NCI-H2227 treated with DMSO at 0.1 percent for 48 hours (cell line): ENCODE measurements at regions not wholly inside any gene's neighbourhood (a gene's known extent, or its start where the extent isn't known, plus 50 kb on each side); places are given as distances from the start of the nearest gene placed in this dataset.

Experiments
- DNase-seq: peaks from one replicate; lab custom pipeline; 2025; lab: John Stamatoyannopoulos, UW

- DNase-seq = no peak
Measured at GRCh38 chr6:23563323-23563722, 562.7 kb upstream of the NRSN1 start.

- no peak for DNase-seq
Measured at GRCh38 chr6:23566418-23566817, 559.6 kb upstream of the NRSN1 start.

DNA sequence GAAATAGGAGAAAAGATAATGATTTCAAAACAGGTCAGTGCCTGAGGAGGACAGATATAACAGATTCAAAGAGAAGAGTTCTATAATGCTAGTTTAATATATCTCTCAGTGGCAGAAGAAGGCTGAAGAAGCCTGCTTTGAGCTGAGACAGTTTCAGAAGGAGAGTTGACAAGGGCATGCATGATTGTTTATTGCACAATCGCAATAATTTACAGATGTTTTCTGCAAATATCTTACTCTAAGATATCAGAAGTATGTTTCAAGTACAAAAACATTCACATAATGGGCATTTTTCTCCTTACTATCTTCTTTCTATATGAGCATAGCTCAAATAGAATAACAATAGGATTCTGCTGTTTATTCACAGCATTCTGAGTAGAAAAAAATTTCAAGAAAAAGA is 557.7 kb upstream of the NRSN1 start:
- no peak for DNase-seq

DNA sequence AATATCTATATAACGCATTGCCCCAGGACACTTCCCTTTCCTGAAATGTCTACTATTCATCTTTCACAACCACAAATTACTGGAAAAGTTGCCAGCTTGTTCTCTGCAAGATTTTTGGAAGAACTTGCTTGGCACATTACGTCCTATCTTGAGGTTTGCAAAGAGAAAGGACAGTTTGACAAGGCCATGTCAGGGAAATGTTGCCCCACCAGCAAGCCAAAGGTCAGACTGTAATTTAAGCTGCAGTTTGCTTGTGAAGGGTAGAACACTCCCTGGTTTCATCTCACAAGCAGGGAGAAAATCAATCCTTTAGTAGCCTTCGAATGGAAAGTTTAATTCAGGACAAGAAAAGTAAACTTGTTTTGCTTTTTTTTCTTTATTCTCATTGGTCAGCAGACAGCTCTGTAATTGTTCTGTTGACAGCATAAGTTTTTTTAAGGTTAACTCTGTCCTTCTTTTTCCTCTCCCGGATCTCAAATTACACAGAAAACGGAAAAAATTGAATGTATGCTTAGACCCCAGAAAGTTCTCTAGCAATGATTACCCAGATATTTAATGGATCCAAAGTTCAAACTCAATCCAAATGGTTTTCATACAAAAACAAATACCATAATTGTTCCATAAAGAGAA is 541.8 kb upstream of the NRSN1 start:
- DNase-seq = no peak

DNA sequence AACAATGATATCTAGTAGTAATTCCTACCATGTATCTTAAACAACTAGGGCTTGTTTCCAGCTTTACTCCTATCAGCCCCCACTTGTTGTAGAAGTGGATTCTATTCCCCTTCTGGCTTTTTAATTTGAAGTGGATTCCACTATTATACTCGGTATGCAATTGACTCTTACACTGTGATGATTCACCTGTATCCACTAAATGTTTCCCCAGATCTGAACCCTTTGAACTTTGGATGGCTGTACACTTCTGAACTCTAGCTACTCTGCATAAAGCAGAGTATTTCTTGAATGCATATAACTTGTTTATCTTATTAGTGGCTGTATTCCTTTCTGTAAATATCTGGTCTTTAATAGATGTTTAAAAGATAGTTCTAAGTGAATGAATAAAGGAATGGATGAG is 538.4 kb upstream of the NRSN1 start:
- DNase-seq = no peak

GRCh38 chr6:23589811-23590210 is 536.2 kb upstream of the NRSN1 start:
- DNase-seq = no peak

GRCh38 chr6:23590498-23591126 is 535.4 kb upstream of the NRSN1 start:
- DNase-seq = no peak

- no peak for DNase-seq
Measured at GRCh38 chr6:23591761-23592160, 534.3 kb upstream of the NRSN1 start.

GRCh38 chr6:23600118-23600517 is 525.9 kb upstream of the NRSN1 start:
- no peak for DNase-seq

GRCh38 chr6:23601811-23602345 is 524.1 kb upstream of the NRSN1 start:
- no peak for DNase-seq

DNA sequence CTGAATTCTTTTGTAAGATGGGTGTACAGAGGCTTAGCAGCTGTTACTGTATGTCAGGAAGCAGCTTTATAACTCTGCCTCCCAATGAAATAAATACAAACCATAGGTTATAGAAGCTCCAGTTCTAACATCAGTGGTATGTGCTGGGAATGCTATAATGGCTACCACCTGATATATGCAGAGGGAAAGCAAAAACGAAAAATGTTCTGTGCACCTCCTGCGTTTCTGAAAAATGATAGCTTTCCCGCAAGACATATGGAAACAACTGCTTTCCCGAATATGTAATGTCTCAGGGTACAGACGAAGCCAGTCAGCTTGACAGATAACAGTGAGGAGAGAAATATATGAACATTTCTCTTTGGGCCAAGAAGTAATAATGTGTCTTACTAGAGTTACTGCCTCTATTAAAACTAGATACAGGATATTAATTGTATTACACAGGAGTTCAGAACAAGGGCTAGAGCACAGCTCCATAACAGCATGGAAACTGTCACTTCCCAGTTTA is 517.0 kb upstream of the NRSN1 start:
- no peak for DNase-seq

DNA sequence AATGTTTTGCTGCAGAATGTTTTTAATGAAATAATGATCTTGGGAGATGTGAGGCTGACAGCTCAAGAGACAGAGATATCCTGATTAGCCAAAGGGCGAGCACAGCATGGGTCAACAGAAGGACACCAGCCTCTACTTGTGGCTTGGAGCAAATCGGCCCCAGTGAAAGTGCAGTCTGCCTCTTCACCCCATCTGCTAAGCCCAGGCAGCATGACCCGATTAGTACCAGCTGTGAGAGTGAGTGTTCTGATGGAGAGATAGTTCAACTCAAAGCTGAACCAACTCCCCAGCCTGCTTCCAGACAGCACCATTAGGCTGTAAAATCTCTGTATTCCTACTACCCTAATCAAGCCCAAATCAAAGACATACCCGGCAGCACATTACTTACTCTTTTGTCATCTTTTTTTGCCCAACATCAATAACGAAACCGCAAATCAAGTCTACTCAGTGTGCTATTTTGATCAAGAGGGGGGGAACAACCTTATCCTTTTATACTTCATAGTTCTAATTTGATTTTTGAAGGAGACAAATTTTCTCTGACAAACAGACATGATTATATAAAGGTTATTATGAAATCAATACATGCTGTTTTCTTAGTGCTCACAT is 514.1 kb upstream of the NRSN1 start:
- no peak for DNase-seq

GRCh38 chr6:23618366-23618765 is 507.6 kb upstream of the NRSN1 start:
- DNase-seq = no peak

GRCh38 chr6:23620911-23621401 is 505.1 kb upstream of the NRSN1 start:
- DNase-seq = no peak

DNA sequence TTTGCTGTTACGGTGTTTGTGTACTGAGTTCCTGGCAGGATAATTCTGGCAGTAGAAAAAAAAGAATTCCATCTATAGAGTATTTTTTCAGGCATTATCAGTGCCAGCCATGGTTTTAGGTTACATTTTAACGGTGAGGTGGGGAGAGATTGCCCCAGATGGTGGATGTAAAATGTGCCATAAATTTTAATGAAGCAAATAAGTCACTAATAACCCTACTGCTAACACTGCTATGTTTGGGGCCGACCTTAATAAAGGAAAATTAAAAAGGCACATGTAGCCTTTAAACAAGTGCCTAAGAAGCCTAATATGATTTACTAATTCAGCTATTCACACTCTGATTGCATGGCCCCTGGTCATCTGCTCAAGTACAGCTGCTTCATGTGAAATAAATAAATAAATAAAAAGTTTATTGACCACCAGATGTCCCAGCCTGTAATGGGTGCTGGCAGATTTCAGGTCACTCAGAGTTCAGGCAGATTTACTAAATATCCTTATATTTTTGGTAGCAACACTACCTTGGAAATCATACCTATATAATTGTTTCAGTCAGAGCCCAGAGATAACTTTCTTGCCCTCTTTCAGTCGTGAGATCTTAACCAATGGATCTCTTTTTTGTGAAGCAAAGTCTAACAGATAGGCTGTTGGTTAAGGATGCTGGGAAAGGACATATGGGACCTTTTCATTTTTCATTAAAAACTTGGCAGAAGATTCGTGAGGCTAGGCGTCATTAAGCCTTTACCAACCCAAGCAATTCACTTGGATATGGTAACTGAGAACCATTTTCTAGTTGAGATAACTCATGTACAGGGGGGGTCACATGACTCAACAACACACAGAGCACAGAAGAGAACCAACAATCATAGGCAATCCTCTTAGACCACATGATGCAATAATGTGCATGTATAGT is 495.0 kb upstream of the NRSN1 start:
- DNase-seq = no peak

DNA sequence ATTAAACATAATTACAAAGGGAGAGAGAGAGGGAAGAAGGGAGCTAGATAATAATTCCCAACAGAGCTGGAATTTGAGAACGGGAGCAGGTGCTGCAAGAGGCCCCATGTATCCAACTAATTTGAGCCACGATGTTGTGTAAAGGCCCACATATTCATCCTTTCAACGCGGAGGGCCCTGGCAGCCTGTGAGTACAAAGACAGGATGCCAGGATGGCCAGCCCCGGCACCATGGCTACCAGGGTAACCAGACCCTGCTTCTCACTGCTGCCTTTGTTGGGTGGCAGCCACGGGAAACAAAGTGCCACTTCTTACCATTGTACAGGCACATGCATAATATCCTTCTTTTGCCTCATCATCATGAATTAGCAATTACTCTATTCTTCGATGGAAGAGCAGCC is 492.0 kb upstream of the NRSN1 start:
- no peak for DNase-seq

- DNase-seq = no peak
Measured at GRCh38 chr6:23635150-23635549, 490.9 kb upstream of the NRSN1 start.

- no peak for DNase-seq
Measured at GRCh38 chr6:23637296-23637695, 488.7 kb upstream of the NRSN1 start.

- DNase-seq = no peak
Measured at GRCh38 chr6:23642849-23643248, 483.2 kb upstream of the NRSN1 start.

- DNase-seq = no peak
Measured at GRCh38 chr6:23647045-23647444, 479.0 kb upstream of the NRSN1 start.

- DNase-seq = no peak
Measured at GRCh38 chr6:23650676-23651075, 475.3 kb upstream of the NRSN1 start.

- no peak for DNase-seq
Measured at GRCh38 chr6:23654745-23655144, 471.3 kb upstream of the NRSN1 start.
